ENCODE measurements at regions not wholly inside any gene's neighbourhood (a gene's known extent, or its start where the extent isn't known, plus 50 kb on each side); places are given as distances from the start of the nearest gene placed in this dataset.

DNA sequence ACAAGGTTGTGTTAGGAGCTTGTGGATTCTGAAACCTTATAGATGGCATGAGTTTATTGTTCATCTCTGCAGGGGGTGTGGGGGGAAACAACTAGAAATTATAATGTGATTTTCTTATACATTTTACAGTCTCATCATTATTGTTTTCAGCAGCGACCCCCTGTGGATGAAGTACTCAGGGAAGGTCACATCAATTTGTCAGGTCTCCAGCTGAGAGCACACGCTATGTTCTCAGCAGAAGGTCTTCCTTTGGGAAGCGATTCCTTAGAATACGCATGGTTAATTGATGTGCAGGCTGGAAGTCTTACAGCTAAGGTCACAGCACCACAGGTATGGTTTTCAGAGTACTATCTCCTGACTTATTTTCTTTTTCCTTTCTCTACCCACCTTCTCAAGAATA is 72.2 kb downstream of the BLTP1 start:
- Histone ChIP-seq H3K4me3 (no peak overlapping the region), H3K27me3 (no peaks in the 10 kb centered on the region), H3K4me1 (no peaks in the 10 kb centered on the region), H3K9me3 (no peaks in the 10 kb centered on the region), H3K36me3 (no peaks in the 10 kb centered on the region), H3K27ac (no peak overlapping the region)
- TF ChIP-seq, protein P1, sequence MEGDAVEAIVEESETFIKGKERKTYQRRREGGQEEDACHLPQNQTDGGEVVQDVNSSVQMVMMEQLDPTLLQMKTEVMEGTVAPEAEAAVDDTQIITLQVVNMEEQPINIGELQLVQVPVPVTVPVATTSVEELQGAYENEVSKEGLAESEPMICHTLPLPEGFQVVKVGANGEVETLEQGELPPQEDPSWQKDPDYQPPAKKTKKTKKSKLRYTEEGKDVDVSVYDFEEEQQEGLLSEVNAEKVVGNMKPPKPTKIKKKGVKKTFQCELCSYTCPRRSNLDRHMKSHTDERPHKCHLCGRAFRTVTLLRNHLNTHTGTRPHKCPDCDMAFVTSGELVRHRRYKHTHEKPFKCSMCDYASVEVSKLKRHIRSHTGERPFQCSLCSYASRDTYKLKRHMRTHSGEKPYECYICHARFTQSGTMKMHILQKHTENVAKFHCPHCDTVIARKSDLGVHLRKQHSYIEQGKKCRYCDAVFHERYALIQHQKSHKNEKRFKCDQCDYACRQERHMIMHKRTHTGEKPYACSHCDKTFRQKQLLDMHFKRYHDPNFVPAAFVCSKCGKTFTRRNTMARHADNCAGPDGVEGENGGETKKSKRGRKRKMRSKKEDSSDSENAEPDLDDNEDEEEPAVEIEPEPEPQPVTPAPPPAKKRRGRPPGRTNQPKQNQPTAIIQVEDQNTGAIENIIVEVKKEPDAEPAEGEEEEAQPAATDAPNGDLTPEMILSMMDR (IDR thresholded peaks at IDR 0.05) = peak in 1 of 2 donors; percentile 41
- DNase-seq (ENCODE audit: low spot score) = no peak

DNA sequence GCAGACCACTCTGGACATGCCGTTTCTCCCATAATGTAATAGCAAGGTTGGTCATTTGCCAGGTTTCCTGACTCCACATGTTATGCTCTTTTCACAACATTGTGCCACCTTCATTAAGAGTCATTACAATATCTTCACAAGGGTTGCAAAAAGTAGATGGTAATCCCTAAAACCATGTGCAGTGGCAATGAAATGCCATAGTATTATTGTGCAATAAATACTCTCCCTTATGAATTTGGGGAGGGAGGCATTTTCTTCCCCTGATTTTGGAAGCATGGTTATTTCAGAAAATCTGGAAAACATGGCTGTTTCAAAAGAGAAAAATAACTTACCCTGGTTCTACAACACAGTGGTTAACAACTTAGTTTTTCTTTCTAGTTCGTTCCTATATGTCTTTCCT is 75.1 kb downstream of the BLTP1 start:
- no peaks in the 10 kb centered on the region for H3K27me3 ChIP-seq
- no peak overlapping the region for H3K4me3 ChIP-seq
- no peak overlapping the region for H3K27ac ChIP-seq
- no peaks in the 10 kb centered on the region for H3K4me1 ChIP-seq
- H3K9me3 ChIP-seq = no peaks in the 10 kb centered on the region
- DNase-seq (ENCODE audit: low spot score) = no peak
- no peaks in the 10 kb centered on the region for H3K36me3 ChIP-seq
- TF ChIP-seq, protein P1 (IDR thresholded peaks at IDR 0.05) = no peak

DNA sequence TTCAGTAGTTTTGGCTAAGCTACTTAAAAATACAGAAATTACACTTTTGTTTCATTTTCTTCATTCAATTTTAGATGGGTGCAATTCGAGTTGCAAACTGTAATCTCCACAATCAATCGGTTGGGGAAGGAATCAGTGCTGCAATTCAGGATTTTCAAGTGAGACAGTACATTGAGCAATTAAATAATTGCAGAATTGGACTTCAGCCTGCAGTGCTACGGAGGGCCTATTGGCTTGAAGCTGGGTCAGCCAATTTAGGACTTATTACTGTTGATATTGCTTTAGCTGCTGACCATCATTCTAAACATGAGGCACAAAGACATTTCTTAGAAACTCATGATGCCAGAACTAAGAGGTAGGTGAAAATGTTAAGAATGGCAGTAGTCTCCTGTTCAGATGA is 77.7 kb downstream of the BLTP1 start:
- TF ChIP-seq, protein P1 (IDR thresholded peaks at IDR 0.05) = no peak
- H3K4me1 ChIP-seq = no peaks in the 10 kb centered on the region
- H3K27ac ChIP-seq = no peak overlapping the region
- H3K36me3 ChIP-seq = no peaks in the 10 kb centered on the region
- no peak overlapping the region for H3K4me3 ChIP-seq
- H3K27me3 ChIP-seq = no peaks in the 10 kb centered on the region
- no peak for DNase-seq (ENCODE audit: low spot score)
- no peaks in the 10 kb centered on the region for H3K9me3 ChIP-seq

DNA sequence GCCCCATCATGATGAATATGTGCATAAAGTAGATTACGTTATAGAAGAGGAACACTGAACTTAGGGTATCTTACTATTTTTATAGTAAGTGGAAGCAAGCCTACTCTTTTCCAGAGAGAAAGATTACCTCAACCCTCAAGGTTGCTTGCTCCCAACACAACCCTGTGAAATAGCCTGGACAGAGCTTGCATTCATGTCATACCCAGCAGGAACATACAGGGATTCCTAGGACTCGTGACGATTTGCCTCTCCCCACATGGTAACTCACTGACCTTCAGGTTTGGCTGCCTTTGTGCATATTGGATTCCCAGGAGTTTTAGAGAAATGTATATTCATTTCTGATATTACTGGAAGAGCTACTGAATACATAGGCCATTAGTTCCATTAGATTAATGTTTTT is 80.5 kb downstream of the BLTP1 start:
- DNase-seq (ENCODE audit: low spot score) = no peak
- Histone ChIP-seq H3K27ac (no peak overlapping the region), H3K9me3 (no peaks in the 10 kb centered on the region), H3K27me3 (no peaks in the 10 kb centered on the region), H3K4me1 (no peaks in the 10 kb centered on the region), H3K36me3 (no peaks in the 10 kb centered on the region), H3K4me3 (no peak overlapping the region)
- TF ChIP-seq, protein P1 (IDR thresholded peaks at IDR 0.05) = no peak

DNA sequence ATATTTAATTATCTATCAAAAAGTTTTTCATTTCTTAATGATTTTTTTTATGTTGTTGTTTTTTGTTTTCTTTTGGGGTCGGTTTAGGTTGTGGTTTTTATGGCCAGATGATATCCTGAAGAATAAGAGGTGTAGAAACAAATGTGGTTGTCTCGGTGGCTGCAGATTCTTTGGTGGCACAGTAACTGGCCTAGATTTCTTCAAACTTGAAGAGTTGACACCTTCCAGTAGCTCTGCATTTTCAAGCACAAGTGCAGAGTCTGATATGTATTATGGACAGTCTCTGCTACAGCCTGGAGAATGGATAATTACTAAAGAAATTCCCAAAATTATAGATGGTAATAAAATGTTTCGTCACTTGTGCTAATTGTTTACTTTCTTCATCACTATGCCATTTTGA is 82.6 kb downstream of the BLTP1 start:
- no peak overlapping the region for H3K27ac ChIP-seq
- H3K27me3 ChIP-seq = no peaks in the 10 kb centered on the region
- H3K4me3 ChIP-seq = no peak overlapping the region
- H3K36me3 ChIP-seq = peaks cover 5% of the 10 kb centered on the region
- TF ChIP-seq, protein P1 (IDR thresholded peaks at IDR 0.05) = no peak
- no peaks in the 10 kb centered on the region for H3K4me1 ChIP-seq
- no peak for DNase-seq (ENCODE audit: low spot score)
- no peaks in the 10 kb centered on the region for H3K9me3 ChIP-seq

DNA sequence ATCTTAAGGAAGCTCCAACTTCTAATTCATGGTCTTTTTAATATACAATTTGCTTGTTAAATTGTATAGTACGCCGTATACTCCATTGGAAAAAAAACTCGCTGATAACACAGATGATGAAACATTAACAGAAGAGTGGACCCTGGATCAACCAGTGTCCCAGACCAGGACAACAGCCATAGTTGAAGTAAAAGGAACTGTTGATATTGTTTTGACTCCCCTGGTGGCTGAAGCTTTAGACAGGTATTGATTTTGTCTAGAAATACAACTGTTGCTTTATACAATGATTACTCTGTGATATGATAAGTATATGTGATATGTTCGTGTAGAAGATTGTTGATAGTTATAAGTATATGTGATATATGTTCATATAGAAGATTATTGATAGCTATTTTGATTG is 91.7 kb downstream of the BLTP1 start:
- Histone ChIP-seq H3K27ac (no peak overlapping the region), H3K4me1 (no peaks in the 10 kb centered on the region), H3K27me3 (no peaks in the 10 kb centered on the region), H3K36me3 (peaks cover 48% of the 10 kb centered on the region), H3K9me3 (no peaks in the 10 kb centered on the region), H3K4me3 (no peak overlapping the region)
- DNase-seq (ENCODE audit: low spot score) = no peak
- TF ChIP-seq, protein P1 (IDR thresholded peaks at IDR 0.05) = no peak
